H9 (cell line): ENCODE measurements at regions not wholly inside any gene's neighbourhood (a gene's known extent, or its start where the extent isn't known, plus 50 kb on each side); places are given as distances from the start of the nearest gene placed in this dataset.

Experiments used
- DNase-seq: peaks from one replicate; pipeline ENCODE4 v3.0.0-alpha.2; 2017
- H2AFZ ChIP-seq: one replicate; pipeline ENCODE4 v1.6.1; 2013; ENCODE audit warnings: mild to moderate bottlenecking, low read length, control low read depth, moderate library complexity
- H2AK5ac ChIP-seq: 2 replicates; pipeline ENCODE4 v1.6.1; 2013; ENCODE audit warnings: low read length, control low read depth, mixed read lengths; ENCODE audit not compliant: insufficient read length
- H2BK120ac ChIP-seq: one replicate; pipeline ENCODE4 v1.6.1; 2013; ENCODE audit warnings: low read depth, mild to moderate bottlenecking, low read length, control low read depth, inconsistent platforms; ENCODE audit not compliant: poor library complexity, severe bottlenecking
- H2BK12ac ChIP-seq: 2 replicates; pipeline ENCODE4 v1.6.1; 2013; ENCODE audit warnings: low read length, control low read depth, mixed read lengths, low read depth; ENCODE audit not compliant: insufficient read length
- H2BK15ac ChIP-seq: 2 replicates; pipeline ENCODE4 v1.6.1; 2013; ENCODE audit warnings: low read depth, low read length, control low read depth
- H2BK20ac ChIP-seq: one replicate; pipeline ENCODE4 v1.6.1; 2013; ENCODE audit warnings: low read depth, mild to moderate bottlenecking, low read length, control low read depth, inconsistent platforms; ENCODE audit not compliant: poor library complexity, severe bottlenecking
- H2BK5ac ChIP-seq: 2 replicates; pipeline ENCODE4 v1.6.1; 2013; ENCODE audit warnings: low read length, control low read depth, mixed read lengths; ENCODE audit not compliant: insufficient read length
- H3K14ac ChIP-seq: 2 replicates; pipeline ENCODE4 v1.6.1; 2013; ENCODE audit warnings: low read length, control low read depth; ENCODE audit not compliant: insufficient read depth
- H3K18ac ChIP-seq: 2 replicates; pipeline ENCODE4 v1.6.1; 2013; ENCODE audit warnings: low read depth, mild to moderate bottlenecking, mixed read lengths, low read length, control low read depth; ENCODE audit not compliant: insufficient read length
- H3K23ac ChIP-seq: 2 replicates; pipeline ENCODE4 v1.6.1; 2013; ENCODE audit warnings: low read length, control low read depth, mixed read lengths, low read depth; ENCODE audit not compliant: insufficient read length
- H3K23me2 ChIP-seq: 2 replicates; pipeline ENCODE4 v1.6.1; 2013; ENCODE audit warnings: low read depth, mild to moderate bottlenecking, mixed read lengths, low read length, control low read depth; ENCODE audit not compliant: insufficient read length, poor library complexity, severe bottlenecking
- H3K27ac ChIP-seq: 2 replicates; pipeline ENCODE4 v1.5.1; 2013; ENCODE audit warnings: low read length, control low read depth, mixed read lengths, low read depth; ENCODE audit not compliant: insufficient read length
- H3K27me3 ChIP-seq: 2 replicates; pipeline ENCODE4 v1.6.1; 2013; ENCODE audit warnings: low read length, control low read depth, inconsistent platforms; ENCODE audit not compliant: insufficient read depth
- H3K4ac ChIP-seq: 2 replicates; pipeline ENCODE4 v1.6.1; 2013; ENCODE audit warnings: low read depth, mild to moderate bottlenecking, control low read depth, inconsistent platforms, low read length, moderate library complexity
- H3K4me1 ChIP-seq: 2 replicates; pipeline ENCODE4 v1.6.1; 2013; ENCODE audit warnings: low read length, control low read depth, inconsistent platforms; ENCODE audit not compliant: insufficient read depth
- H3K4me2 ChIP-seq: 2 replicates; pipeline ENCODE4 v1.6.1; 2013; ENCODE audit warnings: low read length, control low read depth, mixed read lengths; ENCODE audit not compliant: insufficient read length, insufficient read depth
- H3K56ac ChIP-seq: 2 replicates; pipeline ENCODE4 v1.6.1; 2013; ENCODE audit warnings: low read depth, mild to moderate bottlenecking, mixed read lengths, low read length, control low read depth; ENCODE audit not compliant: insufficient read length
- H3K79me1 ChIP-seq: 2 replicates; pipeline ENCODE4 v1.6.1; 2013; ENCODE audit warnings: low read depth, mild to moderate bottlenecking, moderate library complexity, low read length, control low read depth, inconsistent platforms; ENCODE audit not compliant: insufficient read depth, poor library complexity, severe bottlenecking
- H3K79me2 ChIP-seq: 2 replicates; pipeline ENCODE4 v1.6.1; 2013; ENCODE audit warnings: low read length, control low read depth, inconsistent platforms; ENCODE audit not compliant: insufficient read depth
- H3K9ac ChIP-seq: 2 replicates; pipeline ENCODE4 v1.6.1; 2013; ENCODE audit warnings: low read length, control low read depth, mixed read lengths; ENCODE audit not compliant: insufficient read length; ENCODE audit errors: extremely low read depth
- H3K9me3 ChIP-seq: one replicate; pipeline ENCODE4 v1.6.1; 2013; ENCODE audit warnings: low read depth, low read length, inconsistent platforms; ENCODE audit not compliant: control insufficient read depth
- H3T11ph ChIP-seq: one replicate; pipeline ENCODE4 v1.6.1; 2013; ENCODE audit warnings: mild to moderate bottlenecking, low read length, control low read depth, inconsistent platforms
- H4K20me1 ChIP-seq: one replicate; pipeline ENCODE4 v1.6.1; 2013; ENCODE audit not compliant: control insufficient read depth, insufficient read length, insufficient read depth
- H4K5ac ChIP-seq: 2 replicates; pipeline ENCODE4 v1.6.1; 2013; ENCODE audit warnings: low read depth, mild to moderate bottlenecking, mixed read lengths, low read length, control low read depth; ENCODE audit not compliant: insufficient read length
- H4K8ac ChIP-seq: replicated peaks from 2 replicates; pipeline ENCODE4 v1.6.1; 2013; ENCODE audit warnings: low read length, control low read depth, mixed read lengths, low read depth; ENCODE audit not compliant: insufficient read length
- H4K91ac ChIP-seq: 2 replicates; pipeline ENCODE4 v1.6.1; 2013; ENCODE audit warnings: low read depth, mild to moderate bottlenecking, moderate library complexity, mixed read lengths, low read length, control low read depth; ENCODE audit not compliant: insufficient read length
- H3K27ac Mint-ChIP-seq, 3 experiments: 2 replicates in 2 of 3; 3 replicates in 1 of 3; pipeline ENCODE4 v1.8.0; 2020 to 2021; ENCODE audit warnings: mixed read lengths in 3 of 3, mild to moderate bottlenecking in 1 of 3, moderate library complexity in 1 of 3
- H3K27me3 Mint-ChIP-seq: 2 replicates; pipeline ENCODE4 v1.8.0; 2021; ENCODE audit warnings: low read depth, mild to moderate bottlenecking, moderate library complexity, mixed read lengths
- H3K36me3 Mint-ChIP-seq, 3 experiments: 2 replicates in 2 of 3; 3 replicates in 1 of 3; pipeline ENCODE4 v1.8.0; 2020 to 2021; ENCODE audit warnings: low read depth in 3 of 3, mixed read lengths in 3 of 3; ENCODE audit not compliant: insufficient read depth in 1 of 3
- H3K4me1 Mint-ChIP-seq, 2 experiments: 2 replicates each; pipeline ENCODE4 v1.8.0; 2020; ENCODE audit warnings: mixed read lengths in 2 of 2
- H3K4me3 Mint-ChIP-seq, 2 experiments: 2 replicates in 1 of 2; 3 replicates in 1 of 2; pipeline ENCODE4 v1.8.0; 2020 to 2021; ENCODE audit warnings: mild to moderate bottlenecking in 2 of 2, mixed read lengths in 2 of 2, moderate library complexity in 1 of 2
- H3K9me3 Mint-ChIP-seq, 2 experiments: 2 replicates in 1 of 2; 3 replicates in 1 of 2; pipeline ENCODE4 v1.8.0; 2020; ENCODE audit warnings: mild to moderate bottlenecking in 2 of 2, mixed read lengths in 2 of 2, moderate library complexity in 1 of 2
- CTCF ChIP-seq: fragments of 200-600 bp; sonication (generic); conservative IDR thresholded peaks from 3 replicates; pipeline ENCODE4 v1.8.0; 2021; ENCODE audit warnings: antibody characterized with exemption, mild to moderate bottlenecking
- WGBS: extraction: QIAGEN DNeasy Blood & Tissue Kit; methylation state at CpG from one replicate; pipeline ENCODE4 v1.1.7; 2013; ENCODE audit warnings: missing lambda C conversion rate, low lambda C conversion rate, mixed read lengths; ENCODE audit not compliant: insufficient read length; ENCODE audit errors: extremely low coverage; 5-methylcytosine and 5-hydroxymethylcytosine counted together

- Histone ChIP-seq H2BK120ac (no peak overlapping the region), H3K4ac (no peak overlapping the region), H4K8ac (no peak overlapping the region), H3K23me2 (no peaks in the 10 kb centered on the region), H3K27ac (no peak overlapping the region), H3K27me3 (no peaks in the 10 kb centered on the region), H3K14ac (no peak overlapping the region), H2AK5ac (no peak overlapping the region), H3T11ph (no peak overlapping the region), H4K5ac (no peak overlapping the region), H3K79me1 (no peaks in the 10 kb centered on the region), H3K23ac (no peak overlapping the region), H4K20me1 (no peaks in the 10 kb centered on the region), H4K91ac (no peak overlapping the region), H2BK20ac (no peak overlapping the region), H3K79me2 (no peaks in the 10 kb centered on the region), H2BK12ac (no peak overlapping the region), H2BK5ac (no peak overlapping the region), H3K9ac (no peak overlapping the region), H2BK15ac (no peak overlapping the region), H3K56ac (no peak overlapping the region), H3K9me3 (no peaks in the 10 kb centered on the region), H2AFZ (no peak overlapping the region), H3K4me2 (no peak overlapping the region), H3K4me1 (no peaks in the 10 kb centered on the region), H3K18ac (no peak overlapping the region)
- Mint-ChIP-seq H3K27me3 (no peaks in the 10 kb centered on the region), H3K4me3 (no peak overlapping the region), H3K4me1 (peaks cover 0 to 2% of the 10 kb centered on the region in 2 experiments; a peak in 1 of 4 replicates), H3K36me3 (no peaks in the 10 kb centered on the region), H3K27ac (no peak overlapping the region), H3K9me3 (no peaks in the 10 kb centered on the region)
- DNase-seq: no peak
- TF ChIP-seq CTCF: no peak
- no CpG with 5 or more reads among the region's 2 CpGs for WGBS
Measured at GRCh38 chr10:128642502-128642901, 516.3 kb upstream of the MKI67 start.
